ENCODE measurements at regions not wholly inside any gene's neighbourhood (a gene's known extent, or its start where the extent isn't known, plus 50 kb on each side); places are given as distances from the start of the nearest gene placed in this dataset.

DNA sequence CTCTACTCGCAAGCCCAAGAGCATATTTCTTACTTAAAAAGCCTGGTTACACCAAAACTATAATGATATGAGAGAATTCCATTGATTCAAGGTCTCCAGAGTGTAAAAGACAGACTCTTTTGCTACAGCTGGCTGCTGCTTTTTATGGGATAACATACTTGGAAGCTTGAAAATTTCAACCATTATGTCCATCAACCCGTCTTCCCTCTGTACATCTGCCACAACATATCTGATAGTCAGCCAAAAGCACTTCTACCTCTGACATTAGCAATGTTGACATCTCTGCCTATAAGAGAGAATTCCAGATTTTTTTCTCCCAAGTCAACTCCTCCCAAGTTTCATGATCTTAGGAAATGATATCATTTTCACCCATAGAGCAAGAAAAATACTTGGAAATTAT is 54.4 kb upstream of the IQCM start:
- no peaks in the 10 kb centered on the region for H3K4me1 ChIP-seq (ENCODE audit: control insufficient read depth in 1 of 2, insufficient read depth in 2 of 2, low read length in 2 of 2)
- no CpG with 5 or more reads among the region's 2 CpGs for WGBS (ENCODE audit: insufficient coverage)
- intact Hi-C loops (cut with micrococcal nuclease): no loop called here

DNA sequence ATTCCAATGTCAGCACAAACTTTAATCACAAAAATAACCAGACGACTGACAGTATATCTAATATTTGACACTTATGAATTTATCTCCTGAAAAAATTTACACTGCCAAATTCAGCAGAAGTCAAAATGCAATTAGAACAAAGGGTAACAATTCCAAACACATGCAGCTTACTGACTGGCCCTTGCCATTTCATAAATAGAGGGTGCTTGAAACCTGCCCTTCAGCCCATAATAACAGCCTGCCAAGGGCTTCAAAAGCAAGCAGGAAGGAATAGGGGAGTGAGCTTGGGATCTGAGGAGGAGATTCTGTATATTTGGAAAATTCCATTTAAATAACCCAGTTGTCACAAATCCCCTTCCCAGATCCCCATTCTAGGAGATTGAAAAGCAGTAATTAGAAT is 66.1 kb upstream of the IQCM start:
- WGBS (ENCODE audit: insufficient coverage): 89% methylated on average over 1 of the region's 1 CpG
- H3K27me3 Mint-ChIP-seq (ENCODE audit: low read depth in 3 of 3): peaks cover 2 to 6% (median 2%) of the 10 kb centered on the region in 3 donors
- DNase-seq: no peak
- Histone ChIP-seq H2AFZ (ENCODE audit: insufficient read depth, low read depth, low read length, poor library complexity, severe bottlenecking) (no peak overlapping the region), H3K4me1 (ENCODE audit: control insufficient read depth in 1 of 2, insufficient read depth in 2 of 2, low read length in 2 of 2) (no peaks in the 10 kb centered on the region), H3K9me3 (replicated peaks in 1 of 2; ENCODE audit: control insufficient read depth in 1 of 2, insufficient read depth in 1 of 2, low read length in 2 of 2) (no peaks in the 10 kb centered on the region), H3K4me3 (replicated peaks in 1 of 3; ENCODE audit: low read depth in 2 of 3, low read length in 3 of 3) (no peak overlapping the region), H4K20me1 (ENCODE audit: insufficient read depth, low read length) (no peaks in the 10 kb centered on the region), H3K36me3 (replicated peaks in 1 of 2; ENCODE audit: control insufficient read depth in 1 of 2, insufficient read depth in 2 of 2, low read length in 2 of 2) (no peaks in the 10 kb centered on the region), H3K27me3 (ENCODE audit: control insufficient read depth in 2 of 2, insufficient read depth in 2 of 2, low read length in 2 of 2) (no peaks in the 10 kb centered on the region), H3K27ac (ENCODE audit: low read depth in 1 of 2, low read length in 2 of 2) (no peak overlapping the region), H3K79me2 (ENCODE audit: insufficient read depth, low read length) (no peaks in the 10 kb centered on the region), H3K4me2 (replicated peaks; ENCODE audit: extremely low read depth, low read length, poor library complexity, severe bottlenecking) (no peak overlapping the region), H3K9ac (ENCODE audit: insufficient read depth, low read length, poor library complexity, severe bottlenecking) (no peak overlapping the region)
- H3K4me1 Mint-ChIP-seq: no peaks in the 10 kb centered on the region
- peaks cover 0 to 8% (median 2%) of the 10 kb centered on the region in 7 donors for H3K9me3 Mint-ChIP-seq
- H3K27ac Mint-ChIP-seq: no peak overlapping the region
- intact Hi-C loops (cut with micrococcal nuclease): no loop called here
- TF ChIP-seq, protein P1, sequence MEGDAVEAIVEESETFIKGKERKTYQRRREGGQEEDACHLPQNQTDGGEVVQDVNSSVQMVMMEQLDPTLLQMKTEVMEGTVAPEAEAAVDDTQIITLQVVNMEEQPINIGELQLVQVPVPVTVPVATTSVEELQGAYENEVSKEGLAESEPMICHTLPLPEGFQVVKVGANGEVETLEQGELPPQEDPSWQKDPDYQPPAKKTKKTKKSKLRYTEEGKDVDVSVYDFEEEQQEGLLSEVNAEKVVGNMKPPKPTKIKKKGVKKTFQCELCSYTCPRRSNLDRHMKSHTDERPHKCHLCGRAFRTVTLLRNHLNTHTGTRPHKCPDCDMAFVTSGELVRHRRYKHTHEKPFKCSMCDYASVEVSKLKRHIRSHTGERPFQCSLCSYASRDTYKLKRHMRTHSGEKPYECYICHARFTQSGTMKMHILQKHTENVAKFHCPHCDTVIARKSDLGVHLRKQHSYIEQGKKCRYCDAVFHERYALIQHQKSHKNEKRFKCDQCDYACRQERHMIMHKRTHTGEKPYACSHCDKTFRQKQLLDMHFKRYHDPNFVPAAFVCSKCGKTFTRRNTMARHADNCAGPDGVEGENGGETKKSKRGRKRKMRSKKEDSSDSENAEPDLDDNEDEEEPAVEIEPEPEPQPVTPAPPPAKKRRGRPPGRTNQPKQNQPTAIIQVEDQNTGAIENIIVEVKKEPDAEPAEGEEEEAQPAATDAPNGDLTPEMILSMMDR (IDR thresholded peaks at IDR 0.05): no peak
- no peaks in the 10 kb centered on the region for H3K36me3 Mint-ChIP-seq
- H3K4me3 Mint-ChIP-seq: no peak overlapping the region

More for the DNA sequence above, 54.4 kb upstream of the IQCM start:
- Histone ChIP-seq H2AFZ (ENCODE audit: insufficient read depth, low read depth, low read length, poor library complexity, severe bottlenecking) (no peak overlapping the region), H3K4me2 (replicated peaks; ENCODE audit: extremely low read depth, low read length, poor library complexity, severe bottlenecking) (no peak overlapping the region), H4K20me1 (ENCODE audit: insufficient read depth, low read length) (no peaks in the 10 kb centered on the region), H3K4me3 (replicated peaks in 1 of 3; ENCODE audit: low read depth in 2 of 3, low read length in 3 of 3) (no peak overlapping the region), H3K79me2 (ENCODE audit: insufficient read depth, low read length) (no peaks in the 10 kb centered on the region), H3K27me3 (ENCODE audit: control insufficient read depth in 2 of 2, insufficient read depth in 2 of 2, low read length in 2 of 2) (no peaks in the 10 kb centered on the region), H3K36me3 (replicated peaks in 1 of 2; ENCODE audit: control insufficient read depth in 1 of 2, insufficient read depth in 2 of 2, low read length in 2 of 2) (no peaks in the 10 kb centered on the region), H3K9ac (ENCODE audit: insufficient read depth, low read length, poor library complexity, severe bottlenecking) (no peak overlapping the region), H3K27ac (ENCODE audit: low read depth in 1 of 2, low read length in 2 of 2) (no peak overlapping the region), H3K9me3 (replicated peaks in 1 of 2; ENCODE audit: control insufficient read depth in 1 of 2, insufficient read depth in 1 of 2, low read length in 2 of 2) (no peaks in the 10 kb centered on the region)
- TF ChIP-seq, protein P1 (IDR thresholded peaks at IDR 0.05): no peak
- peaks cover 0 to 2% (median 0%) of the 10 kb centered on the region in 3 donors for H3K27me3 Mint-ChIP-seq (ENCODE audit: low read depth in 3 of 3)
- no peak for DNase-seq
- H3K36me3 Mint-ChIP-seq: no peaks in the 10 kb centered on the region
- H3K4me3 Mint-ChIP-seq: no peak overlapping the region
- no peaks in the 10 kb centered on the region for H3K4me1 Mint-ChIP-seq
- H3K27ac Mint-ChIP-seq: no peak overlapping the region
- peaks cover 0 to 3% (median 0%) of the 10 kb centered on the region in 7 donors for H3K9me3 Mint-ChIP-seq

Data from CD14-positive monocyte (primary cell).